ENCODE measurements at regions not wholly inside any gene's neighbourhood (a gene's known extent, or its start where the extent isn't known, plus 50 kb on each side); places are given as distances from the start of the nearest gene placed in this dataset.

DNA sequence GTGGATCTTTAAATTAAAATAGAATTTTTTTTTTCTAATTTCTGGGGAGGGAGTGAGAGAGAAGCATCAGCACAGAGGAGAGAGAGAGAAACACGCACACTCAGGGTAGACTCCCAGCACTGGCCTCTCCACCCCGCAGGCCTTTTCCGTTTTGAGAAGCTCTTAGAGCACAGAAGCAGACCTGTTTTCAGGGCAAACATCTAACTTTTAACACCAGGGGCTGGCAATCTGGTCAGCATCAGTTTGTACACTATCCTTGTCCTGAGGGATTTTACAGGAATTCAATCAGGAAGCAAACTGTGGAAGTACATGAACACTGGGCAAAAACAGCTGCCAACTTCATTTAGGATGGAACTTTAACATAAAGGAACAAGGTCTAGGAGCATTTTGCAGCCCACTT lies 117.9 kb upstream of the ESRRG start:
- no peak for TF ChIP-seq POLR2AphosphoS5 (IDR thresholded peaks at IDR 0.05)
- TF ChIP-seq POLR2A (IDR thresholded peaks at IDR 0.05; ENCODE audit: low read depth) = no peak
